Activated CD4-positive, alpha-beta T cell treated with anti-CD3 and anti-CD28 coated beads, Interleukin-2, amount 10 ng/mL, durations not matched to agents 24 days and 14 days (primary cell): ENCODE measurements at regions not wholly inside any gene's neighbourhood (a gene's known extent, or its start where the extent isn't known, plus 50 kb on each side); places are given as distances from the start of the nearest gene placed in this dataset.

Experiments used
- DNase-seq: peaks from one replicate; pipeline ENCODE4 v3.0.0; 2022
- H3K27ac Mint-ChIP-seq: one replicate; pipeline ENCODE4 v1.8.0; 2022; ENCODE audit warnings: mild to moderate bottlenecking, mixed read lengths
- H3K27me3 Mint-ChIP-seq: one replicate; pipeline ENCODE4 v1.8.0; 2022; ENCODE audit warnings: mixed read lengths
- H3K36me3 Mint-ChIP-seq: one replicate; pipeline ENCODE4 v1.8.0; 2022; ENCODE audit warnings: low read depth, mild to moderate bottlenecking, mixed read lengths
- H3K4me1 Mint-ChIP-seq: one replicate; pipeline ENCODE4 v1.8.0; 2021; ENCODE audit warnings: mixed read lengths
- H3K4me3 Mint-ChIP-seq: one replicate; pipeline ENCODE4 v1.8.0; 2022; ENCODE audit warnings: mild to moderate bottlenecking, moderate library complexity, mixed read lengths
- H3K9me3 Mint-ChIP-seq: one replicate; pipeline ENCODE4 v1.8.0; 2021; ENCODE audit warnings: mixed read lengths
- intact Hi-C: fragments of 100-400 bp; cut with micrococcal nuclease; formaldehyde crosslinking; loops from one replicate; pipeline ENCODE4 v1.15.1; 2023

DNA sequence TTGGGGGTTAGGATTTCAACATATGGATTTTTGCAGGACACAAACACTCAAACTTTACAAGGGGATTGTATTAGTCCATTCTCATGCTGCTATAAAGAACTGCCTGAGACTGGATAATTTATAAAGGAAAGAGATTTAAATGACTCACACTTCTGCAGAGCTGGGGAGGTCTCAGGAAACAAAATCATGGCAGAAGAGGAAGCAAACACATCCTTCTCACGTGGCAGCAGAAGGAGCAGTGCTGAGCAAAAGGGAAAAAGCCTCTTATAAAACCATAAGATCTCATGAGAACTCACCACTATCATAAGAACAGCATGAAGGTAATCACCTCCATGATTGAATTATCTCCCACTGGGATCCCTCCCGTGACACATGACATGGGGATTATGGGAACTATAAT is 1183.1 kb downstream of the ZPLD1 start:
- no peak overlapping the region for H3K27ac Mint-ChIP-seq
- H3K36me3 Mint-ChIP-seq: no peaks in the 10 kb centered on the region
- no peaks in the 10 kb centered on the region for H3K27me3 Mint-ChIP-seq
- H3K4me3 Mint-ChIP-seq: no peak overlapping the region
- no peaks in the 10 kb centered on the region for H3K4me1 Mint-ChIP-seq
- H3K9me3 Mint-ChIP-seq: no peaks in the 10 kb centered on the region
- no peak for DNase-seq
- intact Hi-C loops: no loop called here

DNA sequence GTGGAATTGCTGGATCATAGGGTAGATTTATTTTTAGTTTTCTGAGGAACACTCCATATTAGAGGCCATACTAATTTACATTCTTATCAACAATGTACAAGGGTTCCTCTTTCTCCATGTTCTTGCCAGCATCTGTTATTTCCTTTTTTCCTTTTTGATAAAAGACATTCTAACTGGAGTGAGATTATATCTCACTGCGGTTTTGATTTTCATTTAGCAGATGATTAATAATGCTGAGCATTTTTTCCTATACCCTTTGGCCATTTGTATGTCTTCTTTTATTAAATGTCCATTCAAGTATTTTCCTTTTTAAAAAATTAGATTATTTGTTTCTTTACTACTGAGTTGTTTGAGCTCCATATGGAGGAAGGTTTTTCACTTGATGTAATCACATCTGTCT is 1189.5 kb downstream of the ZPLD1 start:
- Mint-ChIP-seq H3K4me1 (no peaks in the 10 kb centered on the region), H3K4me3 (no peak overlapping the region), H3K27ac (no peak overlapping the region), H3K27me3 (no peaks in the 10 kb centered on the region), H3K36me3 (no peaks in the 10 kb centered on the region), H3K9me3 (no peaks in the 10 kb centered on the region)
- intact Hi-C loops: no loop called here
- DNase-seq: no peak

DNA sequence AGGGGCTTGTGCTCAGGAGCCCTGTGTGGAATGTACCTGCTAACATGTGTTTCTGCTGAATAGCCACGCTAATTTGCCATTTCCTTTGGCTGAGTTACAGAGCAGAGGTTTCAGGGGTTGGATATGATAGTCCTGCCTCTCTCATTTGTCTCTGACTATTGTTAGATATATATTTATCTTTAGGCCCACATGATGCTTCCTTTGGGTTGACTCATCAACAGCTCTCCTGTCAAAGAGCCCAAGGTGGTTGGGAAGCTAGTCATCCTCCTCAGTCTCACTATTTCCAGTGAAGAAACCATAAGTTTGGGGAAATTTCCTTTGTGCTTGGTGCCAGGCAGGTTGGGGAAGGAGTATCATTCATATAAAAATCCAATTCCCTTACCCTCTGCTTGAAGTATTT is 1194.6 kb downstream of the ZPLD1 start:
- H3K4me3 Mint-ChIP-seq: no peak overlapping the region
- no peak overlapping the region for H3K27ac Mint-ChIP-seq
- no peak for DNase-seq

DNA sequence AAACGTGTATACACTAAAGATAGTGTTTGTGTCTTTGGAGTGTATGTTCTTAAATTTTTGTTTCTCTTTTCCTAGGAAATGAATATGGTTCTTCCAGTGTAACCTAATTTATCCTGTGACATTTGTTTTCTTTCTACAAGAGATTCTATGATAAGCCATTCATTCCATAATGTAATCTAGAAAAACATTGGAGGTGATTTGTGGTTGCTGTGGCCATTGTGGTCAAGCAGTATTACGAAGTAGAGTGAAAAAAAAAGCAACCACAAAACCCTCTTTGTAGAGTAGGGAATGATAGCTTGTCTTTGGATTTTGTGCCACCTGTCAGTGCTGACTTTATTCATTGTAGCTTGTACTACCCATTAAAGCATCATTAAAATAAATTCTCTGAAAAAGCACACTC is 1209.6 kb downstream of the ZPLD1 start:
- no peak for DNase-seq
- no peaks in the 10 kb centered on the region for H3K36me3 Mint-ChIP-seq
- intact Hi-C loops: no loop called here
- H3K9me3 Mint-ChIP-seq: no peaks in the 10 kb centered on the region
- no peaks in the 10 kb centered on the region for H3K27me3 Mint-ChIP-seq
- H3K4me1 Mint-ChIP-seq: no peaks in the 10 kb centered on the region
- H3K4me3 Mint-ChIP-seq: no peak overlapping the region
- no peak overlapping the region for H3K27ac Mint-ChIP-seq

More for the DNA sequence above, 1194.6 kb downstream of the ZPLD1 start:
- intact Hi-C loops: no loop called here
- no peaks in the 10 kb centered on the region for H3K27me3 Mint-ChIP-seq
- no peaks in the 10 kb centered on the region for H3K4me1 Mint-ChIP-seq
- peaks cover 6% of the 10 kb centered on the region for H3K9me3 Mint-ChIP-seq
- H3K36me3 Mint-ChIP-seq: no peaks in the 10 kb centered on the region

DNA sequence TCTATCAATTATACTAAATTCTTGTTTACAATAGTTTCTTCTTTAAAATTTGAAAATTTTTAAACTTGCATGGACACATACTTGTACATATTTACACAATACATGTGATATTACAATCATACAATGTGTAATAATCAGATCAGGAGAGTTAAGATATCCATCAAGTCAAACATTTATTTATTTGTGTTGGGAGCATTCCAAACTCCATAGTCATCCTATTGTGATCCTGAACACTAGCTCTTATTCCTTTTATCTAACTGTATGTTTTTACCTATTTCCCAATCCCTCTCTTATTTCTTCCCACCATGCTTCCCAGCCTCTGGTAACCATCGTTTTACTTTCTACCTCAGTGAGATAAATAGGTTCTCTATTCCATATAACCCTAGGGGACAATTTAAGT is 1219.2 kb downstream of the ZPLD1 start:
- no peak overlapping the region for H3K4me3 Mint-ChIP-seq
- H3K9me3 Mint-ChIP-seq: no peaks in the 10 kb centered on the region
- intact Hi-C loops: no loop called here

DNA sequence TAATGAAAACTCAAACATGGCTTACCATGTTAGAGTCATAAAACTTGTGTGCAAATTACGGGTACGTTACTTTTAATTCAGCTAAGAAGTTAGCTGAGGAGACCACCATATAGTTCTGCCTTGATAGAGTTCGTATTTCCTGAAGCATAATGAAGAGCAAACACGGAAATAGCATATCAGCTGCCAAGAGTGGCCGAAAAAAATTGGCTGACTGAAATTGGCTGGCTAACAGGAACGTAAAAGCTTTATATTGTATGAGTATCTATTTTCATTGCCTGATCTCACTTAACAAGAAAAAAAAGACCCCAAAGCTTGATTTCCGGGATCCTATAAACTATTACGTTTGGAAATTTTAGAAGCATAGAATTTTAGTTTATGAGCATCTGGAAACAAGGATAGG is 1222.9 kb downstream of the ZPLD1 start:
- Mint-ChIP-seq H3K4me3 (no peak overlapping the region), H3K27me3 (no peaks in the 10 kb centered on the region), H3K4me1 (no peaks in the 10 kb centered on the region), H3K27ac (no peak overlapping the region), H3K36me3 (no peaks in the 10 kb centered on the region), H3K9me3 (no peaks in the 10 kb centered on the region)
- intact Hi-C loops: no loop called here
- no peak for DNase-seq

More for the DNA sequence above, 1219.2 kb downstream of the ZPLD1 start:
- Mint-ChIP-seq H3K27ac (no peak overlapping the region), H3K27me3 (no peaks in the 10 kb centered on the region), H3K4me1 (no peaks in the 10 kb centered on the region), H3K36me3 (no peaks in the 10 kb centered on the region)
- DNase-seq: no peak

DNA sequence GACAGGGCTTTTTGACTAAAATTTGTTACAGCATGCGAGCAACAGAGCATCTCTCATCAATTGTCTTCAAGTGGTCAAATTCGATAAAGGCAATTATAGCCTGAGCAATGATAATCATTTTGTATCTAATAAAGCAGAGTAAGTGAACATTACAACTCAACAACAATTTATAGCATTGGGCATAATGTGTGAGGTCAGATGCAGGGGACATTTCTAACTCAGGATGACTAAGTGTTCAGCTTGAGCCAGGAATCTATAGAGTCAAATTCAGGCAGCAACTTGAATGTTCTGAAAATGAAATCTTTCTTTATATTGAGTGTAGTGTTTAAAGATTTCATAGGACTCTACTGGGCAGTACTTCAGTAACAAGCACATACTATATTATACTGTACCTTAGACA is 1226.0 kb downstream of the ZPLD1 start:
- no peaks in the 10 kb centered on the region for H3K36me3 Mint-ChIP-seq
- H3K9me3 Mint-ChIP-seq: peaks cover 3% of the 10 kb centered on the region
- no peak overlapping the region for H3K27ac Mint-ChIP-seq
- no peaks in the 10 kb centered on the region for H3K4me1 Mint-ChIP-seq
- no peaks in the 10 kb centered on the region for H3K27me3 Mint-ChIP-seq
- intact Hi-C loops: no loop called here
- no peak overlapping the region for H3K4me3 Mint-ChIP-seq
- DNase-seq: no peak

DNA sequence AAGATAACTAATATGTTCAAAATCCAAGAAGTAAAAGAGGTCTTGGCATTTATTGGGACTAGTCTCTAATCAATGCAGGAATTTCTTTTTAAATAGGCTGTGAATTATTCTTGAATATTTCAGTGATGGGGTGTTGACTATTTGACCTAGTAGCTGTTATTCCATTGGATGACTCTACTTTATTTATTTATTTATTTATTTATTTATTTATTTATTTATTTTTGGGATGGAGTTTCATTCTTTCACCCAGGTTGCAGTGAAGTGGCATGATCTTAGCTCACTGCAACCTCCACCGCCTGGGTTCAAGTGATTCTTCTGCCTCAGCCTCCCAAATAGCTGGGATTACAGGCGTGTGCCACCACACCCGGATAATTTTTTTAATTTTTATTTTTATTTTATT is 1227.8 kb downstream of the ZPLD1 start:
- Mint-ChIP-seq H3K27me3 (no peaks in the 10 kb centered on the region), H3K27ac (no peak overlapping the region), H3K9me3 (peaks cover 3% of the 10 kb centered on the region), H3K4me3 (no peak overlapping the region), H3K4me1 (no peaks in the 10 kb centered on the region), H3K36me3 (no peaks in the 10 kb centered on the region)
- intact Hi-C loops: no loop called here
- no peak for DNase-seq

DNA sequence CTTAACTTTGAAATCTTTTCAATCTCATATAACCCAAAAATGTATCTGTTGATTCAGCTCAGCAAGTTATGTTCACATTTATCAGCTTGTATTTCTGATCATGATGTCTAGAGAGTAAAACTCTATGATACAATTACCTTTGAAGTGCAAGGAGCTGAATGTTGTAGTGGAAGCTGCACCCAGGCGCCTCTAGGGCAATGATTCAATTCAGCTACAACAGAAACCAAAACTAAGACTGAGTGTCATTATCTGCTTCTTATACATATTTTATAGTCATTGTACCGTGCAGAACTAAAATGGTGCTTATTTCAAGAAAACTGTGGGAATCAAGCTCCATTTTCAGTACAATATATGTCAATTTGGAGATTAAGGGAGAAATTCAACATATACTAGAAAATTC is 1237.5 kb downstream of the ZPLD1 start:
- Mint-ChIP-seq H3K4me3 (no peak overlapping the region), H3K4me1 (no peaks in the 10 kb centered on the region), H3K27ac (no peak overlapping the region), H3K36me3 (no peaks in the 10 kb centered on the region), H3K27me3 (no peaks in the 10 kb centered on the region), H3K9me3 (no peaks in the 10 kb centered on the region)
- intact Hi-C loops: no loop called here
- DNase-seq: no peak

DNA sequence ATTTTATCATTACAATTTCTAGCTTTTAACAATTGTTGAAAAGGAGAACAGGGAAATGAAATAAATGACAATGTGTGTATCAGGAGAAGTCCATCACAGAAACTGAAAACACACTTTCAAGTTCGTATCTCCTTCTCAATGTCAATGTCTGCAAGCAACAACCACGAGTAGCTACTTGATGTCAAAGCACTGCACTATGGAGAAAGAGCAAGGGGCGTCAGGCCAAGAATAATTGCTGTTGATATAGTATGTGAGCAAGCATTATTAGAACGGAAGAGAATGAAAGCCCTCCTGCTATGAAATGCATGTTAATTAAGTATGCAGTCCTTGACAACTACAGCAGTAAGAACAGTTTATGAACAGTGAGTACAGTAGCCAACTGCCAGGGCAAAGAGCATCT is 1250.1 kb downstream of the ZPLD1 start:
- Mint-ChIP-seq H3K4me3 (no peak overlapping the region), H3K36me3 (no peaks in the 10 kb centered on the region), H3K4me1 (no peaks in the 10 kb centered on the region), H3K9me3 (no peaks in the 10 kb centered on the region), H3K27me3 (no peaks in the 10 kb centered on the region), H3K27ac (no peak overlapping the region)
- intact Hi-C loops: no loop called here
- no peak for DNase-seq

DNA sequence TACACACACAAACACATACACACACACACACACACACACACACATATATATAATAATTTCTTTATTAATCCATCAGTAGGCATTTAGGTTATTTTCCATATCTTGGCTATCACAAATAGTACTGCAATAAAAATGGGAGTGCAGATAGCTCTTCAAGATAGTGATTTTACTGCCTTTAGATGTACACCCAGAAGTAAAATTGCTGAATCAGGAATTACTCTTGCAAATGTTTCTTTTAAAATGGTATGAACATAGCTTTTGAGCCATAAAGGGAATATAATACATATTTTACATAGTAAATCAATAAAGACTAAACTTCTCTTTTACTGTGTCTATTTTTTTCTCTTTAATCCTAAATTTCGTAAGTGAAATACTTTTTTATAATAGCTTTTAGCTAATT is 1251.1 kb downstream of the ZPLD1 start:
- no peaks in the 10 kb centered on the region for H3K9me3 Mint-ChIP-seq
- H3K36me3 Mint-ChIP-seq: no peaks in the 10 kb centered on the region
- no peak for DNase-seq
- intact Hi-C loops: no loop called here
- H3K27me3 Mint-ChIP-seq: no peaks in the 10 kb centered on the region
- H3K27ac Mint-ChIP-seq: no peak overlapping the region
- H3K4me3 Mint-ChIP-seq: no peak overlapping the region
- H3K4me1 Mint-ChIP-seq: no peaks in the 10 kb centered on the region

DNA sequence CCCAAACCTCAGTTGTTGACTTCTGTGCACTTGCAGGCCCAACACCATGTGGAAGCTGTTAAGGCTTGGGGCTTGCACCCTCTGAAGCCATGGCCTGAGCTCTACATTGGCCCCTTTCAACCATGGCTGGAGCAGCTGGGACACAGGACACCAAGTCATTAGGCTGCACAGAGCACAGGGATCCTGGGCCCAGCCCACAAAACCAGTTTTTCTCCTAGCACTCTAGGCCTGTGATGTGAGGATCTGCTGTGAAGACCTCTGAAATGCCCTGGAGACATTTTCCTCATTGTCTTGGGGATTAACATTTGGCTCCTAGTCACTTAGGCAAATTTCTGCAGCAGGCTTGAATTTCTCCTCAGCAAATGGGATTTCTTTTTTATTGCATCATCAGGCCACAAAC is 1255.7 kb downstream of the ZPLD1 start:
- H3K27me3 Mint-ChIP-seq: no peaks in the 10 kb centered on the region
- H3K9me3 Mint-ChIP-seq: no peaks in the 10 kb centered on the region
- no peak overlapping the region for H3K4me3 Mint-ChIP-seq
- H3K27ac Mint-ChIP-seq: no peak overlapping the region
- H3K36me3 Mint-ChIP-seq: no peaks in the 10 kb centered on the region
- intact Hi-C loops: no loop called here
- no peak for DNase-seq
- no peaks in the 10 kb centered on the region for H3K4me1 Mint-ChIP-seq

DNA sequence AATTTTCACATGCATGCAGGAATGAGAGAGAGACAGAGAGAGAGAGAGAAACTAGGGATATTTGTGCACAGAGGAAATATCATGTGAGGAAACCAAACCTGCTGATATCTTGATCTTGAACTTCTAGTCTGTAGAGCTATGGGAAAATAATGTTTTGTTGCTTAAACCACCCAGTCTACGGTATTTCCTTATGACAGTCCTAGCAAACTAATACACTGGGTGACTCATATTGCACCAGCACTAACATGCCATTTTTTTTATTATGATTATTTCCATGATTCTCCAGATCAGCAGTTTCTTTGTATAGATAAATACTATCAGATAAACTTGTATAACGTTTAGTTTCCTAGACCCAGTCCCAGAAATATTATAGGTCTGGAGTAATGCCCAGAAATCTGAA is 1259.0 kb downstream of the ZPLD1 start:
- Mint-ChIP-seq H3K27me3 (no peaks in the 10 kb centered on the region), H3K4me3 (no peak overlapping the region), H3K4me1 (no peaks in the 10 kb centered on the region), H3K36me3 (no peaks in the 10 kb centered on the region), H3K9me3 (no peaks in the 10 kb centered on the region), H3K27ac (no peak overlapping the region)
- intact Hi-C loops: no loop called here
- no peak for DNase-seq

DNA sequence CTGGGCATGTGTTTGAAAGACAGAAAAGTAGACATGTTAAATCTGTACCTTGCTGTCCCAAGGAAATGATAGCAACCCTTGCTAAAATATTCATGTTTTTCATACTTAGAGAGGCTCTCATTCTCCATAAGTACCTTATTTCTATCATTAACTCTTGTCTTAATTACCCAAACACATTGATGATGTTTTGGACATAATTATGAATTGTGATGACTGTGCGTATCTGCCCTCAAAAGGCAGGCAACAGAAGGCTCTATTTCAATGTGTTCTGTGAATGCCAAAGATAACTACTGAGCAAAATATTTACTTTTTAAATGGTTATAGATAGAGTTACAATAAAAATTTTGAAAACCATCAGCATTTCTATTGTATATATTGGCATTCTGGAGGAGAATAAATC is 1263.8 kb downstream of the ZPLD1 start:
- Mint-ChIP-seq H3K27ac (no peak overlapping the region), H3K4me3 (no peak overlapping the region), H3K9me3 (no peaks in the 10 kb centered on the region), H3K36me3 (no peaks in the 10 kb centered on the region), H3K27me3 (no peaks in the 10 kb centered on the region), H3K4me1 (no peaks in the 10 kb centered on the region)
- intact Hi-C loops: no loop called here
- no peak for DNase-seq

DNA sequence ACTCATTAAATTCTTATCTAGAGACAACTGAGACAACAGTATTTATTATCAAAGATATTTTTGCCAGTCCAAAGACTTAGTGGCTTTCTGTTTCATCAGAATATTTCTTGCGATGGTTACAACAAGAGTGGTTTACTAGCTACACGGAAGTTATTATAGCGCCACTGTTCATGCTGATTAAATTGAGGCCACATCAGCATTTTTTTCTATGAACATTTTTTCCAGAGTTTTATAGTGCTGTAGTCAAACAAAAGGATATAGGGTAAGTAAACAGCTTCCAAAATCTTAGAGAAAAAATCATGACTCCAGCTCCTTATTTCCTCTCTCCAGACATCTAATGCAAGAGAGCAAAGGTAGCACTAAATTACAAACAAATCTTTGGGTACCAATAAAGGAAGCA is 1264.4 kb downstream of the ZPLD1 start:
- Mint-ChIP-seq H3K9me3 (no peaks in the 10 kb centered on the region), H3K36me3 (no peaks in the 10 kb centered on the region), H3K27me3 (no peaks in the 10 kb centered on the region), H3K4me1 (no peaks in the 10 kb centered on the region), H3K27ac (no peak overlapping the region), H3K4me3 (no peak overlapping the region)
- intact Hi-C loops: no loop called here
- no peak for DNase-seq

DNA sequence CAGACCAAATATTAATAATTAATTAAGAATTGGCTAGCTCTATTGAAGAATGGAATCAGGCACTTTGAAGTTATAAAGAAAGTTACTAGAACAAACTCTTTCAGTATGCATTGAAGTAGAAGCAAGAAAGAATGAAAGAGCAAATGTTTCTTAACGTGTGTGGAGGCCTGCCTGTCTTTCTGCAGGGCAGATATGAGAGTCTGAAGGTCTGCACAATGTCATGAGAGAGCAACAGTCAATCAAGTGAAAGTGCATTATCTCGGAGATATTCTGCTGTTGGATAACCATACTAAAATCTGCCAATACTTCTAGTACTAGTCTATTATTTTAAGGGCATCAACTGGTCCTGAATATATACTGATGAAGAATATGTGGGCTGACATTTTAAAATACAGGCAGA is 1270.8 kb downstream of the ZPLD1 start:
- Mint-ChIP-seq H3K36me3 (no peaks in the 10 kb centered on the region), H3K27ac (no peak overlapping the region), H3K9me3 (no peaks in the 10 kb centered on the region), H3K4me3 (no peak overlapping the region), H3K27me3 (no peaks in the 10 kb centered on the region), H3K4me1 (no peaks in the 10 kb centered on the region)
- intact Hi-C loops: no loop called here
- no peak for DNase-seq
